ENCODE measurements at regions not wholly inside any gene's neighbourhood (a gene's known extent, or its start where the extent isn't known, plus 50 kb on each side); places are given as distances from the start of the nearest gene placed in this dataset.

DNA sequence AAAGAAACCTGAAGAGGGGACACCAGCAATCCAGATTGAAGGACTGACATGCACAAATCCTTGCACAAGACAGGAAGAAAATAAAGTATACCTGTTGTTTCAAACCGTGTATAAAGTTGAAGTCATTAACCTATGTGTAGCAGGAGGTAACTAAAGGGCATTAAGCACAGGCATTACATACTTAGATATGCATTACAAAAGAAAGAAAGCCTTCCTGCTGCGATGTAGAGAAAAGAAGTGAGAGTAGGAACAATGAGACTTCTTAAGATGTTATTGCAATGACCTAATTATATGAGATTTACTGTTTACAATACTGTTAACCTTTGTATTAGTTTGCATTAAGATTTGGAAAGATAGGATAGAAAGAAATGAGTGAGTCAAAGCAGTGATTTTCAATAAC is 308.9 kb upstream of the PTPRD start:
- TF ChIP-seq CTCF (IDR thresholded peaks at IDR 0.05) (no peak), POLR2A (IDR thresholded peaks at IDR 0.05) (no peak)
